Gastrocnemius medialis (tissue), 4 donors: ENCODE measurements at regions not wholly inside any gene's neighbourhood (a gene's known extent, or its start where the extent isn't known, plus 50 kb on each side); places are given as distances from the start of the nearest gene placed in this dataset.

Experiments
- ATAC-seq, 2 donors: fragments of 150-250 bp; one replicate each; pipeline ENCODE4 v1.9.1; 2016
- DNase-seq, 2 donors: peaks; one replicate each; pipeline ENCODE4 v3.0.0-alpha.2; 2019
- H3K27ac ChIP-seq, 4 donors: fragments of 200-600 bp; sonication (generic); 1 replicate in 1 of 4; 2 replicates in 3 of 4; pipeline ENCODE4 v1.5.1; 2016 to 2018; ENCODE audit warnings: mild to moderate bottlenecking in 2 of 4, moderate library complexity in 1 of 4
- H3K27me3 ChIP-seq, 3 donors: fragments of 200-600 bp; sonication (generic) in 2 of 3; 1 replicate in 1 of 3; 2 replicates in 2 of 3; pipeline versions ENCODE4 v1.5.1 to v1.6.0; 2016 to 2019; ENCODE audit warnings: mild to moderate bottlenecking in 1 of 3, moderate library complexity in 1 of 3
- H3K36me3 ChIP-seq, 2 donors: fragments of 200-600 bp; sonication (generic) in 1 of 2; one replicate each; pipeline ENCODE4 v1.5.1; 2017 to 2018
- H3K4me1 ChIP-seq, 2 donors: fragments of 200-600 bp; sonication (generic) in 1 of 2; one replicate each; pipeline ENCODE4 v1.5.1; 2016 to 2017; ENCODE audit warnings: mild to moderate bottlenecking in 2 of 2
- H3K4me3 ChIP-seq, 4 donors: fragments of 200-600 bp; sonication (generic) in 3 of 4; 1 replicate in 1 of 4; 2 replicates in 3 of 4; pipeline ENCODE4 v1.5.1; 2016 to 2019; ENCODE audit warnings: mild to moderate bottlenecking in 2 of 4
- H3K9me3 ChIP-seq, 3 donors: fragments of 200-600 bp; sonication (generic) in 2 of 3; 1 replicate in 1 of 3; 2 replicates in 2 of 3; pipeline ENCODE4 v1.5.1; 2016 to 2019
- CTCF ChIP-seq, 5 experiments: fragments of 450-650 bp in 3 of 5; fragments of 200-600 bp in 2 of 5; sonication (generic) in 2 of 5; IDR thresholded peaks in 4 of 5; conservative IDR thresholded peaks in 1 of 5; 1 replicate in 4 of 5; 2 replicates in 1 of 5; pipeline ENCODE4 v1.5.1; 2016 to 2019; ENCODE audit warnings: antibody characterized with exemption in 5 of 5, mild to moderate bottlenecking in 3 of 5, moderate library complexity in 3 of 5
- POLR2A ChIP-seq, 2 donors: fragments of 450-650 bp; IDR thresholded peaks; one replicate each; pipeline ENCODE4 v1.6.1; 2017; ENCODE audit warnings: antibody characterized with exemption in 2 of 2, mild to moderate bottlenecking in 2 of 2, moderate library complexity in 2 of 2
- in situ Hi-C, 4 donors: fragments of 200-750 bp; cut with MboI; loops; one replicate each; pipeline versions ENCODE4 v1.15.0 to v1.8.0; 2017; ENCODE audit warnings: low sequenced_read_pairs in 4 of 4
- intact Hi-C: fragments of 100-400 bp; cut with DNase I; formaldehyde crosslinking; loops from one replicate; pipeline ENCODE4 v1.15.1; 2023; ENCODE audit warnings: low total_unique reads

DNA sequence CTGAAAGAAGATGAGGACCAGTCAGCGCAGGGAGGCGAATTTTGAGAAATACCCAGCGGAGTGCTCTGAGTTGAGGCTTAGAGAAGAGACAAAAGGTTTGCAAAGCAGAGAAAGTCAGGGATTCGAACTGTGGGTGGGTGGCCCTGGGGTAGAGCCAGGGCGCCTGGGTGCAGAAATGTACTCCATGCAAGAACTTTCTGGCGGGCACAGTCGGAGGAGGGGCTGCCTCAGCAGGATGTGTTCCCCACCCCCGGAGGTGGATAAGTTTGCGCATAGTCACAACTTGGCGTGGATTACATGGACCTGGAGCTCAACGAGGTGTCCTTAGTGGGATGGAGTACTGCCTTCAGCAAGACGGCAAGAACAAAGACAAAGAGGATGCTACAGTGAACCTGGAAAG is 117.3 kb upstream of the ALDH1A3 start:
- H3K36me3 ChIP-seq = no peaks in the 10 kb centered on the region
- ATAC-seq (no peak), DNase-seq (no peak)
- H3K4me1 ChIP-seq = no peaks in the 10 kb centered on the region
- peaks cover 0 to 2% (median 0%) of the 10 kb centered on the region in 3 donors for H3K27me3 ChIP-seq
- intact Hi-C loops = no loop called here
- in situ Hi-C loops = no loop called here
- TF ChIP-seq POLR2A (IDR thresholded peaks at IDR 0.05) (no peak), CTCF (IDR thresholded peaks at IDR 0.05 in 4 of 5, conservative IDR thresholded peaks at IDR 0.05 in 1 of 5) (no peak)
- H3K9me3 ChIP-seq = no peaks in the 10 kb centered on the region
- H3K27ac ChIP-seq = no peak overlapping the region
- H3K4me3 ChIP-seq = no peak overlapping the region

DNA sequence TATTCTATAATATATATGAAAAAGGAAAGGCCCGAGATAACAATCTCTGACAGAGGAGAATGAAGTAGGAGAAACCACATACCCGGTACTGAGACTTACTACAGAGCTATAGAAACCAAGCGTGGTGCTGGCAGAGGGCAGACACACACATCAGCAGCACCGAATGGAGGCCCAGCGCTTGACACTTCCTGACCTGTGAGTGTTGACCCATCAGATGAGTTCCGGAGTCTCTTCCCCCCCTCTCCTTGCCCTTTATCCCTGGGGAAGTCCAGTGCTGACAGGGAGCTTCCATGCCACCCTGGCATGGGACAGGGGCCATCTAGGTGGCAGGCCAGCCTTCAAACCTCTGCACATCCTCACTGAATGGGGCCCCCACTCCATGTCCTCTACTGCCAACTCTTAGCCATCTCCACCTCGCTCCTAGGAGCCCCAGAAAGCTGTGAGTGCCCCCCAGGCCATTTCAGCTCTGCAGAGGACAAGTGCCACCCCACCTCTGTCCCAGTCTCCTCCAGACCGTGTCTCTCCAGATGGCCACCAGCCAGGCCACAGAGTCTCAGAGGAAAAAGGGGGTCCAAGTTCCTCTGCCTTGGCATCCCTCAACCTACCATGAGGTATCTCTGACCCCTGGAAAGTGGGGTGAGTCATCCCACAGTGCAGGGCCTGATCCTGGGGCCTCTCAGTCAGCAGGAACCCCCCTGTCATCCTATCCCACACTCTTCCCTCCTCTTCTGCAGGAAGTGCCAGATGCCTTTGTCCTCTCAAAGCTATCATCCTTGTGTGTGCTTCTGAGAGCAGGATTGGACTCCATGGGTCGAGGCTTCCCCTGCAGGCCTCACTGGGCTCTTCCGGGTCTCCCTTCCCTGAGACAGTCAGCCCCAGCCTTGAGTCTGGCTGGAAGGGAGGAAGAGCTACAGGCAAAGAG is 116.5 kb upstream of the ALDH1A3 start:
- no peaks in the 10 kb centered on the region for H3K4me1 ChIP-seq
- peaks cover 0 to 2% (median 0%) of the 10 kb centered on the region in 3 donors for H3K27me3 ChIP-seq
- ATAC-seq (no peak), DNase-seq (no peak)
- no peaks in the 10 kb centered on the region for H3K9me3 ChIP-seq
- in situ Hi-C loops = no loop called here
- intact Hi-C loops = no loop called here
- no peak for TF ChIP-seq CTCF (IDR thresholded peaks at IDR 0.05 in 4 of 5, conservative IDR thresholded peaks at IDR 0.05 in 1 of 5)
- no peak for TF ChIP-seq POLR2A (IDR thresholded peaks at IDR 0.05)
- H3K36me3 ChIP-seq = no peaks in the 10 kb centered on the region
- no peak overlapping the region for H3K4me3 ChIP-seq
- H3K27ac ChIP-seq = no peak overlapping the region

GRCh38 chr15:100763835-100764750 is 115.5 kb upstream of the ALDH1A3 start:
- Histone ChIP-seq H3K4me1 (no peaks in the 10 kb centered on the region), H3K27ac (no peak overlapping the region), H3K4me3 (no peak overlapping the region), H3K27me3 (peaks cover 0 to 2% (median 0%) of the 10 kb centered on the region in 3 donors), H3K36me3 (no peaks in the 10 kb centered on the region), H3K9me3 (no peaks in the 10 kb centered on the region)
- no peak for DNase-seq
- intact Hi-C loops (no loop called here), in situ Hi-C loops (no loop called here)
- TF ChIP-seq CTCF (IDR thresholded peaks at IDR 0.05 in 4 of 5, conservative IDR thresholded peaks at IDR 0.05 in 1 of 5) = no peak
- no peak for TF ChIP-seq POLR2A (IDR thresholded peaks at IDR 0.05)
- no peak for ATAC-seq

GRCh38 chr15:100764778-100765466 is 114.7 kb upstream of the ALDH1A3 start:
- in situ Hi-C loops = no loop called here
- no peak for ATAC-seq
- DNase-seq = no peak
- no peak for TF ChIP-seq POLR2A (IDR thresholded peaks at IDR 0.05)
- no peak for TF ChIP-seq CTCF (IDR thresholded peaks at IDR 0.05 in 4 of 5, conservative IDR thresholded peaks at IDR 0.05 in 1 of 5)
- no peak overlapping the region for H3K27ac ChIP-seq
- H3K27me3 ChIP-seq = peaks cover 0 to 2% (median 0%) of the 10 kb centered on the region in 3 donors
- H3K9me3 ChIP-seq = no peaks in the 10 kb centered on the region
- no peaks in the 10 kb centered on the region for H3K4me1 ChIP-seq
- no peaks in the 10 kb centered on the region for H3K36me3 ChIP-seq
- intact Hi-C loops = no loop called here
- H3K4me3 ChIP-seq = no peak overlapping the region
